C4-2B (cell line): ENCODE measurements at regions not wholly inside any gene's neighbourhood (a gene's known extent, or its start where the extent isn't known, plus 50 kb on each side); places are given as distances from the start of the nearest gene placed in this dataset.

ENCODE experiments used
- ZFX ChIP-seq: fragments of 450-650 bp; IDR thresholded peaks from 2 replicates; pipeline ENCODE4 v1.6.1; 2017
- TF ChIP-seq, protein P1 (sequence below): fragments of 450-650 bp; conservative IDR thresholded peaks from 2 replicates; pipeline ENCODE4 v1.5.1; 2017; ENCODE audit warnings: mild to moderate bottlenecking

DNA sequence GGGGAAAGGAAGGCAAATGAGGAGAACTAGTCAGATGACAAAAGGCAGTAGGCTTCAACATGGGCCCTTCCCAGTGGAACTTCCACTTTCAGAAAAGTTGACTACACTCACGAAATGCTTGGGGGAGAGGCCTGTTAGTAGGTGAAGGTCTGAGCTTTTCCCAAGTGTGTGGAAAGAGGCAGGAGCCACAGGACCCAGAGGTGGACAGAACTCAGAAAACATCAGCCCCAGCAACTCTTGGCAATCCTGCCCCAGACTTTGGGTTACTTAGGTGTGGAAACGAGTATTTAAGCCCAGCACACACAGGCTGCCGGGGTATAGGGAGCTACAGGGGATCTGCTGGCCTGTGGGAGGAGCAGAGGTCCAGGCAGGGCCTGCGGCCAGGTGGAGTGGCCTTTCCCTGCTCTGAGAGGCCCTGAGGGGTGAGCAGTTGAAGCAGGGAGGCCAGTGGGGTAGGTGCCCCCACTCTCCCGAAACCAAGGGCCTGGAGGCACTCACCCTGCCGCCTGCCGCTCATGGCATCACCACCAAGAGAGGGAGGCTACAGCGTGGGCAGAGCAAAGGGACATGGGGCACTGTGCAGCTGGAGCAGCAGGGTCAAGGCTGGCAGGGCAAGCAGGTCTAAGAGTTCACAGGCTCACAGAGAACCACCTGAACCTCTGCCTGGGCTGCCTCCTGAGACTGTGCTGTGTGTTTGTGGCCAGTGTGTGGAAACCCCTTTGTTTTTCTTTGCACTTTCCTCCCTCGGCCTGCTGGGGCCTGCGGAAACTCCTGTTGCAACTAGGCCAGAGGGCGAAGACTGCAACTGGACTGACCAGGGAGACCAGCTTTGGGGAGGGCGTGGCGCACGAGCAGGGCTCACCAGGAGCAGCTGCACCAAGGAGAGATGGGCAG is 130.7 kb upstream of the SERTAD2 start:
- TF ChIP-seq, protein P1, sequence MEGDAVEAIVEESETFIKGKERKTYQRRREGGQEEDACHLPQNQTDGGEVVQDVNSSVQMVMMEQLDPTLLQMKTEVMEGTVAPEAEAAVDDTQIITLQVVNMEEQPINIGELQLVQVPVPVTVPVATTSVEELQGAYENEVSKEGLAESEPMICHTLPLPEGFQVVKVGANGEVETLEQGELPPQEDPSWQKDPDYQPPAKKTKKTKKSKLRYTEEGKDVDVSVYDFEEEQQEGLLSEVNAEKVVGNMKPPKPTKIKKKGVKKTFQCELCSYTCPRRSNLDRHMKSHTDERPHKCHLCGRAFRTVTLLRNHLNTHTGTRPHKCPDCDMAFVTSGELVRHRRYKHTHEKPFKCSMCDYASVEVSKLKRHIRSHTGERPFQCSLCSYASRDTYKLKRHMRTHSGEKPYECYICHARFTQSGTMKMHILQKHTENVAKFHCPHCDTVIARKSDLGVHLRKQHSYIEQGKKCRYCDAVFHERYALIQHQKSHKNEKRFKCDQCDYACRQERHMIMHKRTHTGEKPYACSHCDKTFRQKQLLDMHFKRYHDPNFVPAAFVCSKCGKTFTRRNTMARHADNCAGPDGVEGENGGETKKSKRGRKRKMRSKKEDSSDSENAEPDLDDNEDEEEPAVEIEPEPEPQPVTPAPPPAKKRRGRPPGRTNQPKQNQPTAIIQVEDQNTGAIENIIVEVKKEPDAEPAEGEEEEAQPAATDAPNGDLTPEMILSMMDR: no peak
- no peak for TF ChIP-seq ZFX
